ENCODE measurements at regions not wholly inside any gene's neighbourhood (a gene's known extent, or its start where the extent isn't known, plus 50 kb on each side); places are given as distances from the start of the nearest gene placed in this dataset.

- no peak for DNase-seq
- intact Hi-C loops (cut with DNase I): no loop called here
- Histone ChIP-seq H3K27ac (no peak overlapping the region), H3K36me3 (no peaks in the 10 kb centered on the region), H3K27me3 (no peaks in the 10 kb centered on the region), H3K9me3 (peaks cover 0 to 14% (median 2%) of the 10 kb centered on the region in 12 donors), H3K4me1 (no peaks in the 10 kb centered on the region), H3K4me3 (no peak overlapping the region)
- no peak for TF ChIP-seq POLR2A (IDR thresholded peaks at IDR 0.05)
- TF ChIP-seq, protein P1, sequence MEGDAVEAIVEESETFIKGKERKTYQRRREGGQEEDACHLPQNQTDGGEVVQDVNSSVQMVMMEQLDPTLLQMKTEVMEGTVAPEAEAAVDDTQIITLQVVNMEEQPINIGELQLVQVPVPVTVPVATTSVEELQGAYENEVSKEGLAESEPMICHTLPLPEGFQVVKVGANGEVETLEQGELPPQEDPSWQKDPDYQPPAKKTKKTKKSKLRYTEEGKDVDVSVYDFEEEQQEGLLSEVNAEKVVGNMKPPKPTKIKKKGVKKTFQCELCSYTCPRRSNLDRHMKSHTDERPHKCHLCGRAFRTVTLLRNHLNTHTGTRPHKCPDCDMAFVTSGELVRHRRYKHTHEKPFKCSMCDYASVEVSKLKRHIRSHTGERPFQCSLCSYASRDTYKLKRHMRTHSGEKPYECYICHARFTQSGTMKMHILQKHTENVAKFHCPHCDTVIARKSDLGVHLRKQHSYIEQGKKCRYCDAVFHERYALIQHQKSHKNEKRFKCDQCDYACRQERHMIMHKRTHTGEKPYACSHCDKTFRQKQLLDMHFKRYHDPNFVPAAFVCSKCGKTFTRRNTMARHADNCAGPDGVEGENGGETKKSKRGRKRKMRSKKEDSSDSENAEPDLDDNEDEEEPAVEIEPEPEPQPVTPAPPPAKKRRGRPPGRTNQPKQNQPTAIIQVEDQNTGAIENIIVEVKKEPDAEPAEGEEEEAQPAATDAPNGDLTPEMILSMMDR (IDR thresholded peaks at IDR 0.05): no peak
- ATAC-seq: no peak
- 64 to 78% (median 71%) methylated on average over 4 of the region's 4 CpGs for WGBS, 4 donors
These were observed 63.5 kb upstream of the ASCC3 start for GRCh38 chr6:100944644-100945043.

DNA sequence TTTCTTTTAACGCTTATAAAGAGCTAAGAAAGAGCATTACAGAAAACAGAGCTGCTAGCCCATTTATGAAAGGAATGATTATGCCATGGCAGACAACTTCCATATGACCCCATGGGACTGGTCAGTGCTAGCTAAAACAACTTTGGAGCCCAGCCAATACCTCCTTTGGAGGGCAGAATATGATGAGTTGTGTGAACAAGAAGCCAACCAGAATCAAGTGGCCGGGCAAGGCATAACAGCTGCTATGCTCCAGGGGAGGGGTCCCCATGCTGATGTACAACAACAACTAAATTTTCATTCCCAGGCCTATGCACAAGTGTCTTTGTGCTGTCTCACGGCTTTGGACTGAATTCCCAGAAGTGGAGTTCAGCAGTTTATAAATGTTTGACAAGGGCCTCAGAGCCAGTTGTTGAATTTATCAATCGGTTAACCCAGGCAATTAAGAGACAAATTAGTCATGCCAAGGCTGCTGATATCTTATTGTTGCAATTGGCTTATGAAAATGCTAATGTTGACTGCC, 65.0 kb upstream of the ASCC3 start:
- H3K27ac ChIP-seq: no peak overlapping the region
- intact Hi-C loops (cut with DNase I): no loop called here
- H3K4me1 ChIP-seq: no peaks in the 10 kb centered on the region
- peaks cover 0 to 14% (median 0%) of the 10 kb centered on the region in 12 donors for H3K9me3 ChIP-seq
- ATAC-seq (no peak), DNase-seq (no peak)
- WGBS, 4 donors: 76 to 91% (median 83%) methylated on average over 4 of the region's 4 CpGs
- H3K36me3 ChIP-seq: no peaks in the 10 kb centered on the region
- no peaks in the 10 kb centered on the region for H3K27me3 ChIP-seq
- H3K4me3 ChIP-seq: no peak overlapping the region
- no peak for TF ChIP-seq POLR2A (IDR thresholded peaks at IDR 0.05)
- TF ChIP-seq, protein P1 (IDR thresholded peaks at IDR 0.05): no peak

- WGBS, 4 donors: 70 to 89% (median 76%) methylated on average over 3 of the region's 3 CpGs
- peaks cover 0 to 14% (median 0%) of the 10 kb centered on the region in 12 donors for H3K9me3 ChIP-seq
These were observed 65.6 kb upstream of the ASCC3 start for GRCh38 chr6:100946711-100947110.

DNA sequence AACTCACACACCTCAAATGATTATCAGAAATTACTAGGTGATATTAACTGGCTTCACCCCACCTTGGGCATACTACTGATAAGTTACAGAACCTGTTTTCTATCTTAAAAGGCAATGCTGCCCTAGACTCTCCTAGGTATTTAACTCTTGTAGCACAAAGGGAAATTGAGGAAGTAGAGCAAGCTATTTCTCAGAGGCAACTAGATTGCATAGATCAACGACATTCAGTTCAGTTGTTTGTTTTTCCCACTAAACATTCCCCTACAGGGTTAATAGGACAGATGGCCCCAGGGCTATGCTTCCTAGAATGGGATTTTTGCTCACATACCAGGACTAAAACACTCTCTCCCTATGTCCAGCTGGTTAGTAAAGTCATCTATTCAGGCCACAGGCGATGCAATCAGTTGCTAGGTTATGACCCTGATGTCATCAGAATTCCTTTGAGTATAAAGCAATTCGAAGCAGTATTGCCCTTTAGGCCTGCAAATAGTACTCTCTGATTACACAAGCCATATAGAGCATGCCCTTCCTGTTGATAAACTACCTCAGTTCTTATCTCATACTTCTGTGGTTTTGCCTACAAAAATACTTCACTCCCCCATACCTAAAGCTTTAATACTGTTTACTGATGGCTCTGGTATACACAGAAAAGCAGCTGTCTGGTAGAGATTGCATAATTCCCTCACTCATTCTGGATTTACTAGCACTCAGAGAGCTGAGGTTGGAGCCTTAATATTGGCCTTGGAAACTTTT, 67.4 kb upstream of the ASCC3 start:
- ATAC-seq (no peak), DNase-seq (no peak)
- H3K4me3 ChIP-seq: no peak overlapping the region
- peaks cover 0 to 14% (median 0%) of the 10 kb centered on the region in 12 donors for H3K9me3 ChIP-seq
- 35 to 46% (median 38%) methylated on average over 3 of the region's 3 CpGs for WGBS, 4 donors
- TF ChIP-seq, protein P1 (IDR thresholded peaks at IDR 0.05): no peak
- no peak for TF ChIP-seq POLR2A (IDR thresholded peaks at IDR 0.05)
- H3K27ac ChIP-seq: no peak overlapping the region
- H3K36me3 ChIP-seq: no peaks in the 10 kb centered on the region
- no peaks in the 10 kb centered on the region for H3K4me1 ChIP-seq
- H3K27me3 ChIP-seq: no peaks in the 10 kb centered on the region
- intact Hi-C loops (cut with DNase I): no loop called here

More at GRCh38 chr6:100946711-100947110, 65.6 kb upstream of the ASCC3 start:
- TF ChIP-seq, protein P1 (IDR thresholded peaks at IDR 0.05): no peak
- no peak for TF ChIP-seq POLR2A (IDR thresholded peaks at IDR 0.05)
- intact Hi-C loops (cut with DNase I): no loop called here
- Histone ChIP-seq H3K27me3 (no peaks in the 10 kb centered on the region), H3K4me1 (no peaks in the 10 kb centered on the region), H3K4me3 (no peak overlapping the region), H3K36me3 (no peaks in the 10 kb centered on the region), H3K27ac (no peak overlapping the region)
- ATAC-seq: no peak
- no peak for DNase-seq

All from heart left ventricle (tissue), 16 donors.